IMR-90 (cell line): ENCODE measurements at regions not wholly inside any gene's neighbourhood (a gene's known extent, or its start where the extent isn't known, plus 50 kb on each side); places are given as distances from the start of the nearest gene placed in this dataset.

Source experiments
- POLR2A ChIP-seq: IDR thresholded peaks from 2 replicates; pipeline ENCODE4 v1.6.1; 2012; ENCODE audit warnings: mild to moderate bottlenecking, low read depth, low read length
- TF ChIP-seq, protein P1 (sequence below): conservative IDR thresholded peaks from 2 replicates; pipeline ENCODE4 v1.5.1; 2012; ENCODE audit warnings: mild to moderate bottlenecking, low read depth, low read length, improper control_type of control experiment
- TF ChIP-seq, protein P2 (sequence below): fragments of 150-350 bp; IDR thresholded peaks from 2 replicates; pipeline ENCODE4 v1.6.1; 2017; ENCODE audit warnings: mild to moderate bottlenecking, antibody characterized with exemption, low read length, low read depth

DNA sequence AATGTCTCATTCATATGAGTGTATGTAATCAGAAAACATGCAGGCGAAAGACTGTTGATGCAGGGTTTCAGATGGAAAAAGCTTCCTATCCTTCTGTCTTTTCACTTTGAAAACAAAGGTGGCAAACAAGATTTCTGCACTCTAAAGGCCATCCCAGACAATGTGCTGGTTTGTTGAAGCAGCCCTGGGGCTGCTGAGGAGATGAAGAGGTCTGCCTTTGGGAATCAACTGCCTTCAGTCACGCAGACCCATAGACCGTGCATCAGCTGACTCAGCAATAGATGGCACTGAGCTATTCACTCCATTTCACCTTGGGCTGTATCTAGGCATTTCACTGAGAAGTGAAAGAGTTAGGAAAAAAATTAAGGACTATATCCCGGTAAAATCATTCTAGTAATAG lies 60.5 kb upstream of the C5orf46 start:
- TF ChIP-seq, protein P1, sequence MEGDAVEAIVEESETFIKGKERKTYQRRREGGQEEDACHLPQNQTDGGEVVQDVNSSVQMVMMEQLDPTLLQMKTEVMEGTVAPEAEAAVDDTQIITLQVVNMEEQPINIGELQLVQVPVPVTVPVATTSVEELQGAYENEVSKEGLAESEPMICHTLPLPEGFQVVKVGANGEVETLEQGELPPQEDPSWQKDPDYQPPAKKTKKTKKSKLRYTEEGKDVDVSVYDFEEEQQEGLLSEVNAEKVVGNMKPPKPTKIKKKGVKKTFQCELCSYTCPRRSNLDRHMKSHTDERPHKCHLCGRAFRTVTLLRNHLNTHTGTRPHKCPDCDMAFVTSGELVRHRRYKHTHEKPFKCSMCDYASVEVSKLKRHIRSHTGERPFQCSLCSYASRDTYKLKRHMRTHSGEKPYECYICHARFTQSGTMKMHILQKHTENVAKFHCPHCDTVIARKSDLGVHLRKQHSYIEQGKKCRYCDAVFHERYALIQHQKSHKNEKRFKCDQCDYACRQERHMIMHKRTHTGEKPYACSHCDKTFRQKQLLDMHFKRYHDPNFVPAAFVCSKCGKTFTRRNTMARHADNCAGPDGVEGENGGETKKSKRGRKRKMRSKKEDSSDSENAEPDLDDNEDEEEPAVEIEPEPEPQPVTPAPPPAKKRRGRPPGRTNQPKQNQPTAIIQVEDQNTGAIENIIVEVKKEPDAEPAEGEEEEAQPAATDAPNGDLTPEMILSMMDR: no peak
- no peak for TF ChIP-seq POLR2A
- TF ChIP-seq, protein P2, sequence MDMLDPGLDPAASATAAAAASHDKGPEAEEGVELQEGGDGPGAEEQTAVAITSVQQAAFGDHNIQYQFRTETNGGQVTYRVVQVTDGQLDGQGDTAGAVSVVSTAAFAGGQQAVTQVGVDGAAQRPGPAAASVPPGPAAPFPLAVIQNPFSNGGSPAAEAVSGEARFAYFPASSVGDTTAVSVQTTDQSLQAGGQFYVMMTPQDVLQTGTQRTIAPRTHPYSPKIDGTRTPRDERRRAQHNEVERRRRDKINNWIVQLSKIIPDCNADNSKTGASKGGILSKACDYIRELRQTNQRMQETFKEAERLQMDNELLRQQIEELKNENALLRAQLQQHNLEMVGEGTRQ: no peak
